22Rv1 (cell line): ENCODE measurements at regions not wholly inside any gene's neighbourhood (a gene's known extent, or its start where the extent isn't known, plus 50 kb on each side); places are given as distances from the start of the nearest gene placed in this dataset.

Experiments
- CTCF ChIP-seq: fragments of 450-650 bp; IDR thresholded peaks from 2 replicates; pipeline ENCODE4 v1.5.1; 2017; ENCODE audit warnings: mild to moderate bottlenecking
- ZFX ChIP-seq: fragments of 450-650 bp; IDR thresholded peaks from 2 replicates; pipeline ENCODE4 v1.6.1; 2017; ENCODE audit warnings: antibody characterized with exemption, borderline replicate concordance

GRCh38 chr7:34539003-34539402 is 119.0 kb upstream of the NPSR1 start:
- TF ChIP-seq CTCF (no peak), ZFX (no peak)
